AG09319 (cell line): ENCODE measurements at regions not wholly inside any gene's neighbourhood (a gene's known extent, or its start where the extent isn't known, plus 50 kb on each side); places are given as distances from the start of the nearest gene placed in this dataset.
"Not testable (repeated sequence)": the region's sequence is repeated elsewhere in the genome, so short reads cannot be mapped to it uniquely, and the experiment has no call there.

ENCODE experiments used
- DNase-seq: peaks from one replicate; pipeline ENCODE4 v3.0.0-alpha.2; 2010; ENCODE audit warnings: low read depth; ENCODE audit errors: extremely low read depth
- TF ChIP-seq, protein P1 (sequence below): IDR thresholded peaks from 2 replicates; pipeline ENCODE4 v1.5.1; 2011; ENCODE audit warnings: low read depth, mild to moderate bottlenecking, inconsistent platforms, low read length, moderate library complexity

DNA sequence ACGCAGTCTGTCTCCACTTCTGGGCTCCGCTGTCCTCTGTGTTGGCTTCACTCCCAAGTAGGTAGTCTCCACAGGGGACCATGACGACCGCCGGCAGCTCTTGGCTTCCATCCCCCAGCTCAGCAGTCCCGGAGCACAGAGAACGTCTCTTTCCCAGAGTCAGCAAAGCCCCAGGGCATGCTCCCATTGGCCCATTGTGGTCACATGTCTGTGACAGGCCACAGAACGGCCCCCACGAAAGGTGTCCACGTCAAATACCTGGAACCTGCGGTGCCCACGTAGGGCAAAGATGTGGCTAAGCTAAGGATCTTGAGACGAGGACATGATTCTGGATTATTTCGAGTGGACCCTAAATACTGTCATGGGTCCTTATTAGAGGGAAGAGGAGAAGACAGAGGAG is 438.4 kb upstream of the SULF2 start:
- TF ChIP-seq, protein P1, sequence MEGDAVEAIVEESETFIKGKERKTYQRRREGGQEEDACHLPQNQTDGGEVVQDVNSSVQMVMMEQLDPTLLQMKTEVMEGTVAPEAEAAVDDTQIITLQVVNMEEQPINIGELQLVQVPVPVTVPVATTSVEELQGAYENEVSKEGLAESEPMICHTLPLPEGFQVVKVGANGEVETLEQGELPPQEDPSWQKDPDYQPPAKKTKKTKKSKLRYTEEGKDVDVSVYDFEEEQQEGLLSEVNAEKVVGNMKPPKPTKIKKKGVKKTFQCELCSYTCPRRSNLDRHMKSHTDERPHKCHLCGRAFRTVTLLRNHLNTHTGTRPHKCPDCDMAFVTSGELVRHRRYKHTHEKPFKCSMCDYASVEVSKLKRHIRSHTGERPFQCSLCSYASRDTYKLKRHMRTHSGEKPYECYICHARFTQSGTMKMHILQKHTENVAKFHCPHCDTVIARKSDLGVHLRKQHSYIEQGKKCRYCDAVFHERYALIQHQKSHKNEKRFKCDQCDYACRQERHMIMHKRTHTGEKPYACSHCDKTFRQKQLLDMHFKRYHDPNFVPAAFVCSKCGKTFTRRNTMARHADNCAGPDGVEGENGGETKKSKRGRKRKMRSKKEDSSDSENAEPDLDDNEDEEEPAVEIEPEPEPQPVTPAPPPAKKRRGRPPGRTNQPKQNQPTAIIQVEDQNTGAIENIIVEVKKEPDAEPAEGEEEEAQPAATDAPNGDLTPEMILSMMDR, result no peak
- DNase-seq, result no peak

GRCh38 chr20:48222595-48223180 is 437.4 kb upstream of the SULF2 start:
- TF ChIP-seq, protein P1, result no peak
- DNase-seq, result no peak

DNA sequence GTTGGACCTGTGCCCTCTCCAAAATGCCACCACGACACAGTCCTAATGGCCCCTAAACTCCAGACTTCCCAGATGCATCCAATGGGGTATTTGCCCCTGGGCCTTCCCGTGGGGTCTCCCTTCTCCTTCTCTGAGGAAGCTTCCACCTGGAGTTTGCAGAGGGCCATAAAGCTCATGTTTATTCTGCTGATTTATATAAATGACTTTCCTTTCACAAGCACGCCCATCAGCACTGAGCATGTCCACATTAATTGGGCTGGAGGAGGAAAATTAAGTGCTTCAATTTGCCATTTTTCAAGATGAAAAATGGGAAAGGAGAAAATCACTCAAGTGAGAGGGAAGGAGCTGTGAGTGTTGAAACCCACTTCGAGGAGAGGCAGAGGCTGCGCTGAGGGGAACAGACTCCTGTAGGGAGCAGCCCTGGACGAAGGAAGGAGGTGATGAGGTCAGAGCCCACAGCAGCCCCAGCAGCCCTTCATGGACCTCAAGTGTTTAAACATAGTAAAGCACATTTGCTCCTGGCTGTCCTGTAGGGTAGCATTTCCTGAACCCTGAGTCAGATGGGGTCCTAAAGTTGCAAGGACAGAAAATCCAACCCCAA is 434.9 kb upstream of the SULF2 start:
- TF ChIP-seq, protein P1, result no peak

GRCh38 chr20:48219306-48219705 is 434.0 kb upstream of the SULF2 start:
- DNase-seq, result no peak
- TF ChIP-seq, protein P1, result no peak

More for the DNA sequence above, 434.9 kb upstream of the SULF2 start:
- no peak for DNase-seq

- TF ChIP-seq, protein P1, result no peak
- no peak for DNase-seq
Observed at GRCh38 chr20:48217190-48217589, 431.9 kb upstream of the SULF2 start.

DNA sequence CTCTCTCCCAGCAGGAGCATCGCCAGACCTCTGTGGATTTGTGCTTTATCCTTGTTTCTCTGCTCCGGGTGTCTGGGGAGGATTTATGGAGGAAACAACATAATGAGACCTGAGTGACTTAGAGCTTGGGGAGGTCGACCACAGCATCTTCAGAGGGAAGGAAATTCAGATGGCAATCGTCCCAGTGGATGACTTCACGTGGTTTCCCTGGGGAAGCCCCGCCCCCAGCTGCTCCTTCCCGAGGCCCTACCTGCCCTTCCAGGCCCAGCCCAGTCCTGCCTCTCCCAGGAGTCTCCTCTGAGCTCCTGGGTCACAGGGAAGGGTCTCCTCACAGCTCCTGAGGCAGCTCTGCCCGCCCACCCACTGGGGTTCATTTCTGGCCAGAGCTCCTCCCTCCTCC is 430.3 kb upstream of the SULF2 start:
- TF ChIP-seq, protein P1, result no peak
- DNase-seq, result no peak

DNA sequence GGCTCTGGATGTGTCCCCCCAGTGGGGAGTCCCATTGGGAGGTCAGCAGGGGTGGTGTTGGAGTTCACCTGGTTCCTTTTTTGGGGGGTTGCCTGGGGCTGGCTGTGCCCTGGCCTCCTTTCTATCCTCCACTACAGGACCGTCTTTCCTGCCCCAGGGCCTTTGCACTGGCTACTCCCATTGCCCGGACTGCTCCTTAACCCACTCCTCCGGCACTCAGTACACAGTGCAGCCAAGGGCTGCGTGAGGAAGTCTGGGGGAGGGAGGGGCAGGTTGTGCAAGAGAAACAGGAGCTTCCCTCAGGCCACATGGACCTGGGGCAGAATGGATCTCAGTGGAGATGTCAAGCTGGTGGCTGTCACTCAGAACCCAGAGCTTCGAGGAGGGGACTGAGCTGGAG is 429.3 kb upstream of the SULF2 start:
- no peak for DNase-seq
- TF ChIP-seq, protein P1, result no peak

- DNase-seq, result not testable (repeated sequence)
Observed at GRCh38 chr20:48213635-48214034, 428.4 kb upstream of the SULF2 start.
